HG03342 (cell line): ENCODE measurements at regions not wholly inside any gene's neighbourhood (a gene's known extent, or its start where the extent isn't known, plus 50 kb on each side); places are given as distances from the start of the nearest gene placed in this dataset.
"Not testable (repeated sequence)": the region's sequence is repeated elsewhere in the genome, so short reads cannot be mapped to it uniquely, and the experiment has no call there.

ENCODE experiments used
- ATAC-seq: cut with Tn5 transposase; IDR thresholded peaks from one replicate; pipeline ENCODE4 v1.9.1; 2021; ENCODE audit warnings: mild to moderate bottlenecking, moderate library complexity; ENCODE audit not compliant: unreplicated experiment

DNA sequence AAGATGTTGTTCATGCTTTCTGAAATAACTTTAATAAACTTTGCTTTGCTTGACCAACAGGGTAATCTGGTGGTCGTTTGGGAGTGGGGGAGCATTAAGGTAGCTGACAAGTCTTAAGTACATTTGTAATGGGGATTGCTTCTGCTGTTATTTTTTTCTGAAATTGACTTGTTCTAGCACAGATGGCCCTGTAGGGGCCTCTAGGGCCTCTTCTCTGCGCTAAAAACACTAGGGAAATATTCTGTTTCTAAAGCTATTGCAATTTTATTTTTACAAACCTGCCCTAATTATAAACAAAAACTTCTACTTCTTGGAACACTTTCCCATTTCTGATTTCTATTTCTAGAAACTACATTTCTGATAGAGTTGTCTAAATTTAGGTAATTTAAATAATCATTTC is 191.3 kb upstream of the KCNJ3 start:
- no peak for ATAC-seq

DNA sequence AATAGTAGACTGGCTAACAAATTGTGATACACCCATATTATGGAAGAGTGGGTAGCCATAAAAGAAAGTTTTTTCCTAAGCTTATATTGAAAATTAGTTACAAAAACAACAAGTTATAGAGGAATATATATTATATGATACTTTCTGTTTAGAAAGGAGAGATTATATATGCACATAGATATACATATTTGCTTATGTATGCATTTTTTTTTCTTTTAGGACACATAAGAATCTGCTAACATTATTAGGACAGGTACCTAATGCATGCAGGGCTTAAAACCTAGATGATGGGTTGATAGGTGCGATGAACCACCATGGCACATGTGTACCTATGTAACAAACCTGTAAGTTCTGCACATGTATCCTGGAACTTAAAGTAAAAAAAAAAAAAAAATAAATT is 179.6 kb upstream of the KCNJ3 start:
- ATAC-seq = no peak

DNA sequence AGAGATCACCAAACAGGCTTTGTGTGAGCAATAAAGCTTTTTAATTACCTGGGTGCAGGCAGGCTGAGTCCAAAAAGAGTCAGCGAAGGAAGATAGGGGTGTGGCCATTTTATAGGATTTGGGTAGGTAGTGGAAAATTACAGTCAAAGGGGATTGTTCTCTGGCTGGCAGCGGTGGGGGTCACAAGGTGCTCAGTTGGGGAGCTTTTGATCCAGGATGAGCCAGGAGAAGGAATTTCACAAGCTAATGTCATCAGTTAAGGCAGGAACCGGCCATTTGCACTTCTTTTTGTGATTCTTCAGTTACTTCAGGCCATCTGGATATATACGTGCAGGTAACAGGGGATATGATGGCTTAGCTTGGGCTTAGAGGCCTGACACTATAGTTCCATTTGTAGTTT is 177.5 kb upstream of the KCNJ3 start:
- ATAC-seq = not testable (repeated sequence)

DNA sequence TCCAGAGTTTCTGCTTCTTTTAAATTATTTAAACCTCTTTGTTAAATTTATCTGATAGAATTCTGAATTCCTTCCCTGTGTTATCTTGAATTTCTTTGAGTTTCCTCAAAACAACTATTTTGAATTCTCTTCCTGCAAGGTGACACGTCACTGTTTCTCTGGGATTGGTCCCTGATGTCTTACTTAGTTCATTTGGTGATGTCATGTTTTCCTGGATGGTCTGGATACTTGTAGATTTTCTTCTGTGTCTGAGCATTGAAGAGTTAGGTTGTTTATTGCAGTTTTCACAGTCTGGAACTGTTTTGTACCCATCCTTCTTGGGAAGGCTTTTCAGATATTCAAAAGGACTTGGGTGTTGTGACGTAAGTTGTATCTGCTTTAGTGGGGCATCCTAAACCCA is 172.3 kb upstream of the KCNJ3 start:
- ATAC-seq = no peak

DNA sequence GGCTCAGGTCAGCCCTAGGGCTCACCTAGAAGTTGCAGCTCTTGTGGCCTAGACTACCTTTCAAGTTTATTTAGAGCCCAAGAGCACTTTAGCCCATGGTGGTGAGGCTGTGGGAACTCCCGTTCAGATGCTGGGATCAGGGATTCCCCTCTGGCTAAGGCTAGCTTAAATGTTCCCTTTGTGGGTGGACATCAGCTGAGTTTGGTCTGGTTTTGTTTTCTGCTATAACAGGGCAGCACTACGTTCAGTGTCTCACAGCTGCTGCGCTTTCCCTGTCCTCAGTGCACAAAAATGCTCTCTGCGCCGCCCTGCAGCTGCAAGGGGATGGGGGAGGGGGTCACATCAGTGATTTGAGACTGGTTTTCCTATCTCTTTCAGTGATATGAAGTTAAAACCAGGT is 170.5 kb upstream of the KCNJ3 start:
- no peak for ATAC-seq

DNA sequence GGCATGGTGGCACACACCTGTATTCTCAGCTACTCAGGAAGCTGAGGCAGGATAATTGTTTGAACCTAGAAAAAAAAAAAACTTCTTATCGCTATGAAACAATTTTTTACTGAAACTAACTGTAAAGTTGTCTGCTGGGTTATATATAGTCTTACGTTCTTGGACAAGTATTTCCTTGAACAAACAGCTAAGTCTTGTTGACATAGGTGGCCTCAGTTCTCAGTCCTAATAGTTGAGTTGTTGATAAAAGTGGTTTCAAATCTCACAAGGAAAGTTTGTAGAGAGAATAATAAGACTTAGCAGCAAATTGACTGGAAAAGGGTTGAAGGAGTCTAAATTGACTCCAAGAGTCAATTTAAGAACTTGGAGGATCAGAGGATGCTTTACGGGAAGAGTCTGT is 166.5 kb upstream of the KCNJ3 start:
- no peak for ATAC-seq

DNA sequence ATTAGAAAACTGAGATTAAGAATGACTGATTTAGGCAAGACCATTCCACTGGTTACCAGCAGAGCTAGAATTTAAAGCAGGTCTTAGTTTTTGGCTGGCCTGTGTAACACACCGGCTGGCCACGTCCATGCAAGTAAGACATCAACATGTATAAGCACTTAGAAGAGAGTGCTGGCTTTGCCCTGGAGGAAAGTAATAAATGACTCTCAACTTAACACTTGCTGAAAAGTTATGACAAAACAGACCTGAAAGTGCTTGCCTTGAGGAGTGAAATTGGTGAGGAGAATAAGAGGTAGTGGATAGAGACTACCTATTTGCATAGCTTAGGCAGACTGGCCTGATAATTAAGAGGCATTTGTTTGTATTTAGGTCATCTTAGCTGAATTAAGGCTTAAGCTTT is 165.7 kb upstream of the KCNJ3 start:
- no peak for ATAC-seq

DNA sequence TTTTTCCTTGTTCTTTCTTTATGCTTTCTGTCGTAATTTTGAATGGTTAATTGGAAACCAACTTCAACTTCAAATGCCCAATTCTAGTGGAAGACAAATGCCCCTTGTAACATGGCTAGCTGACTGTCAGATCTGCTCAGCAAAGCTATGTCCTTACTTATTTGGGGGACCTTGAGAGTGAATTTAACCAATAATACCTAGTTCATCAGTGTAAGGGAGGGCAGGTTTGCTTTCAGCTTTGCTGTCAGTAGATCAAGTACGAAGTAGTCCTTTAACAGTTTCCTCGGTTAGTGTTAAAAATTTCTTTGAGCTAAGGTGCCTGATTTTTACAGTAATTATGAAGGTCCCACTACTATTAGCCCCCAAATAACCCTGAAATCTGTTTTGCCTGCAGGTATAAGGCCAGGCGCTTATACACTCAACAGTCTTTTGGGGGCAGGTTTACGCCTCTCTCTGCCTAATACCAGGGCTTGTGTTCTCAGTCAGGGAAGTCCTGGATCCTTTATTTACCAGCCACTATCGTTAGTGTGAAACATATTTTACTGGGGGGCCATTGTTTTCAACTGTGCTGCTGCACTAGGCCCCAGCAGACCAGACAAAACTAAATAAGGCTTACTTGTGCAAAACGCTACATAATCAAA is 165.1 kb upstream of the KCNJ3 start:
- no peak for ATAC-seq

DNA sequence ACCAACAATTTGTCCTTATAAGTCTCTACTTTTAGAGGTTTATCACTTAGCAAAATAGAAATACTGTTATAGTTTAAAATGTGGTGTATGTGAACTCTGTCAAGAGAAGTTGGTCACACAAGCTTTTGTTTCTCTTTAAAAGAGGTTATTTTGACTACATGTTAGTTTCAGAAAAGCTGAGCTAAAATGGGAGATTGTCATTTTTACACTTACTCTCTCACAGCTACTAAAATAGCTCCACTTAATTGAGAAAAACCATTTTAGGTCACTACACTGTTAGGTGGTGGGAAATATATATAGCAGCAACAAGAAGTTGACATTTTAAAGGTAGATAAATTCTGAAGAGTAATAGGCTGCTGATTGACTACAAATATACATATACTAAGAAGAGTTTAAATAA is 161.5 kb upstream of the KCNJ3 start:
- no peak for ATAC-seq

DNA sequence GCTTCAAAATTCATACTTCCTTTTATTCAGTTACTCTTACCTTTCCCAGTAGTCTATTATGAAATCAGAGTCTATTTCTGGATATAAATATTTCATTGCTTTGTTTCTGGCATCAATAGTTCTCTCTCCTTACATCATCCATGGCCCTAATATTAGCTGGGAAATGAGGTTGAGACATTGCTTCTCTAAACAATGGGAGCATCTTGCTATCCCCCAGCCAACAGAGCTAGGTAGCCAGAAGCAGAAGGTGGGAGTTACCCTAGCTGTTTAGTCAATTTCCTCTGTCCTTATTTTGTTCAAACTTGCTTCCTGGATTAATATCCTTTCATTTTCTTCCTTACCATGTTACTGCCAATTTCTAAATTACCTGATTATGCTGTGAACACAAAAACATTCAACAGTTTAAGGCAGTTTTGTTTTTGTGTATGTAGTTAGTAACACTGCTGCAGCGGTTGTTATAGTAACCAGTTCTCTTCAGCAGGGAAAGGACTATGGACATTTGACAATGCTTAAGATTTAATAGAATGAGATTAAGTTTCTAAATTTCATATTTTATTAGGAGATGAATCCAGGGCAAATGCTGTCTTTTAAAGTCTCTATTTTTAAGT is 160.5 kb upstream of the KCNJ3 start:
- ATAC-seq = no peak

DNA sequence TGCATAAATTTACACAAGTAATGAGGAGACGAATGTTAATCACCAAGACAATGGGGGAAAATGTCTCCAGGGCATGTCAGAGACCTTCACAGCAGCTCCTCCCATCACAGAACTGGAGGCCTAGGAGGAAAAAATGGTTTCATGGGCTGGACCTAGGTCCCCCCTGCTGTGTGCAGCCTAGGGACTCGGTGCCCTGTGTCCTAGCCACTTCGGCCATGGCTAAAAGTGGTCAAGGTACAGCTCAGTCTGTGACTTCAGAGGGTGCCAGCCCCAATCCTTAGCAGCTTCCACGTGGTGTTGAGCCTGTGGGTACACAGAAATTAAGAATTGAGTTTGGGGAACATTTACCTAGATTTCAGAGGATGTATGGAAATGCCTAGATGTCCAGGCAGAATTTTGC is 152.2 kb upstream of the KCNJ3 start:
- ATAC-seq = no peak

DNA sequence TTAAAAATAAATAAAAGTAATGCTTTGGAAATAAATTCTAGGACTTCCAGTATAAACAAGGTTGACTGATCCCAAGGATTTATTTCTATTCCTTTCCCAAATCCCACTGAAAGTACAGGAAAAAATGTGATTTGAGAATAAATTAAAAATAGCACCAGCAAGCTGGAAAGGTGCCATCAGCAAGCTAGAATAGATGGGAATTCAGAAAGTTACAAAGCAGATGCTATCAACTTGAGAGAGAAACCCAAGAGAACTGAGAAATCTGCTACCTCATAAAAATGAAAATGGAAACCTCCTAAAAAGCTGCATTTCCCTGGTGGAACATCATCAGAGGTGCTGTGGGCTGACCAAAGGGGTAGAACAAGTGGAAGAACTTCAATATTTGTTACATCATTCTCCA is 148.6 kb upstream of the KCNJ3 start:
- ATAC-seq = no peak

DNA sequence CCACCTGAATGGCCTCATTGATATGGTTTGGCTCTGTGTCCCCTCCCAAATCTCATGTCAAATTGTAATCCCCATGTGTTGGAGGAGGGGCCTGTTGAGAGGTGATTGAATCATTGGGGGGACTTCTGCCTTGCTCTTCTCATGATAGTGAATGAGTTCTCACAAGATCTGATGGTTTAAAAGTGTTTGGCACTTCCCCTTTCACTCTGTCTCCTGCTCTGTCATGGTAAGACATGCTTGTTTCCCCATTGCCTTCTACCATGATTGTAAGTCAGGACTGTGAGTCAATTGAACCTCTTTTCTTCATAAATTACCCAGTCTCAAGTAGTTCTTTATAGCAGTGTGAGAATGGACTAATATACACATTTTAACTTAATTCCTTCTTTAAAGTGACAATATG is 146.8 kb upstream of the KCNJ3 start:
- ATAC-seq = no peak

DNA sequence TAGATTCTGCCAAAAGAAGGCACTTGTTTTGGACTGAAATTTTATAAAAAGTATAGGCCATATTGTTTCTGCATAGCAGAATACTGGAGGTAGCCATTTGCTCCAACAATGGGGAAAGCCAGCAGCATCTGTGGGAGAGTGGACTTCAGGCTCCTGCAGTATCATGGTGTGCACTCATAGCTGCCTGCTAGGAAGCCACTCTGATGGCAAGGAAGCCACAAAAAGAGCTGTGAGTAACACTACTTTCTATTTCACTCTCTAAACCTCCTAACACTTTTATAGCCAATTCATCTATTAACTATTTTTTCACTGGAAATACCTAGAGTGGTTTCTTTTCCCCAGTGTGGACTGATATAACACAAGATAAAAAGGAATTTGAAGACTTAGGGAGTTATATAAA is 144.4 kb upstream of the KCNJ3 start:
- ATAC-seq = no peak

DNA sequence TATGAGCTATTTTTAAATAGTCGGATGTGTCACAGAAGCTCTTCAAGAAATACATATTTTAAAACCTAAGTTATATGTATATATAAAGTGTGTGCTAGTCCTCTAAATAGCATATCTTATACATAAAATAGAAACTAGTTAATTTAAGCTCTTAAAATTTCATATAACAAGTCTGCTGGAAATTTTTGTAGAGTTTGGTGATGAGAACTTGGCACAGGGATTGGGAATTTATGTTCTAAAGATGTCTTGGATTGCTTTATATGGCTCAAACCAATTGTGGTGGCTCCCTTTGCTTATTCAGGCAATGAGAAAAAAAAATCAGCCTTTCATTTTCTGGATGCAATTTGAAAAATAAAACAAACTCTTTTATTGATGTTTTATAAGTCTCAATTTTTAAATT is 142.8 kb upstream of the KCNJ3 start:
- ATAC-seq = no peak

DNA sequence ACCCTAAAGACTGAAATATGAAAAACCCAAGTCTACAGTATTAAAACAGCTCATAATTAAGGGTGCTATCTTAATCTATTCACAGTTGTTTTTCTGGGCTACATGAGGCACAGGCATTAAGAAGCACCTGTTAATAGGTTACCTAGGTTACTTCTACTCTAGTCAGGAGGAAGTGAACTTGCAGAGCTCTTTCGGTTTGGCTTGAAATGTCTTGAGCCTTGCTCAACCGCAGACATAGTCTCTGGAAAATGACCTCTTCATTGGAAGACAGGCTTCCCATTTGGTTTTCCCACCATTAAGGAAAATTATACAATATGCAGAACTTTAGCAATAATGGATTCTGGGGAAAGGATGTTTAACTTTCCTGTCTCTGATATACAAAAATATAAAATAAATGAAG is 142.3 kb upstream of the KCNJ3 start:
- no peak for ATAC-seq

DNA sequence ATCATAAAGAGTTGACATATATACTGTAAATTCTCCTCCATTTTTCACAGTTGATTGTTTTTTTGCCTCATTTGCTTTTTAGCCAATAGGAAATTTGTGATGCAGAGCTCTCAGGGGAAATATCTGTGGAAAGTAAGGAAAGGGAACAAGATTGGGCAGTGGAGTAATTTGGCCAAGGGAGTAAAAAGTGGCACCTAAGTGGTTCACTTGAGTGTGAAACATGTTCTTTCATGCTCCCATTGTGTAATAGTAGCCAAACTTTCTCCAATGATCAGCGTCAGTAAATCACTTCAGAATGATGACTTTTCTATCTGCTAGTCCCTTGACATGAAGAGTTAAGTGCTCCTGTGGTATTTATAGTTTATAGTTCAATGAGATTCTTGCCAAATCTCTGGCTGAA is 141.9 kb upstream of the KCNJ3 start:
- ATAC-seq = no peak

DNA sequence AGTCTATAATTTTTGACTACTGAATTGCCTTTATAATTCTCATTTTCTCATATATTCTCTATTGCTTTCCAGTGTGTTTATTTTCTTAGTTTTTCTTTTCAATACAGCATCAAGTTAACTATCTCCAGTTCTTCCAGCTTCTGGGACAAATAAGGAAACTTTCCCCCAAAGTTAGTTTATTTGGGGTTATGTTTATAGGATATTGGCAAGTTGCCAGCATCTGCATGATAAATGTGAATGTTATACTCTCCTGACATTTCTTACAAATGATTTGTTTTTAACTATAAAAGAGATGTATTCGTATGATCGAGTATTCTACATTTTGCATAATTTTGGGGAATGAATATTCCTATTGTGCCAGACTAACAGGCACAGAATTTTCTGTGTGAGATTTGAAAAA is 140.6 kb upstream of the KCNJ3 start:
- no peak for ATAC-seq

DNA sequence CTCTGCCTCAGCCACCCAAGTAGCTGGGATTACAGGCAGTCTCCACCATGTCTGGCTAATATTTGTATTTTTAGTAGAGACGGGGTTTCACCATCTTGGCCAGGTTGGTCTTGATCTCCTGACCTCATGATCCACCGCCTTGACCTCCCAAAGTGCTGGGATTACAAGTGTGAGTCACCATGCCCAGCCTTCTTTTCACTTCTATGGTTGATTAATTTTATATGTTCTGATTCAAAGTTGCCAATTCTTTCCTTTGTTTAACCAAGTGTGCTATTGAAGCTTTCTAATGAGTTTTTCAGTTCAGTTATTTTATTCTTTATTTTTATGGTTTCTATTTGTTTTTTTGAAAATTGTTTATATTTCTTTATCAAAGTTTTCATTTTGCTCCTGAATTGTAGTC is 133.1 kb upstream of the KCNJ3 start:
- no peak for ATAC-seq

DNA sequence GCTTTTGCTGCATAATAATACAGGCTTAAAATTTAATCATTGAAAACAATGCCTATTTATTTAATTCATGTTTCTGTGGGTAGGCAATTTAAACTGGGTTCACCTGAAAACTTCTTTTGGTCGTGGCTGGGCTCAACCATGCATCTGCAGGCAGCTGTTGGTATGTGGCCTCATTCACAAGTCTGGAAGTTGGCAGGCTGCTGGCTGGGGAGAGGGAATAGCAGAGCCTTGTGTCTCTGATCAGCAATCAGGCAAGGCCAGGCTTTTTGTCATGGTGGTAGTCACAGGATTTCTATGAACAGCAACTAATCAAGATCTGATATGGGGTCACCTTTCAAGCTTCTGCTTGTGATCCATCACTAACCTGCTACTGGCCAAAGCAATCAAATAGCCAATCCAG is 130.1 kb upstream of the KCNJ3 start:
- no peak for ATAC-seq

DNA sequence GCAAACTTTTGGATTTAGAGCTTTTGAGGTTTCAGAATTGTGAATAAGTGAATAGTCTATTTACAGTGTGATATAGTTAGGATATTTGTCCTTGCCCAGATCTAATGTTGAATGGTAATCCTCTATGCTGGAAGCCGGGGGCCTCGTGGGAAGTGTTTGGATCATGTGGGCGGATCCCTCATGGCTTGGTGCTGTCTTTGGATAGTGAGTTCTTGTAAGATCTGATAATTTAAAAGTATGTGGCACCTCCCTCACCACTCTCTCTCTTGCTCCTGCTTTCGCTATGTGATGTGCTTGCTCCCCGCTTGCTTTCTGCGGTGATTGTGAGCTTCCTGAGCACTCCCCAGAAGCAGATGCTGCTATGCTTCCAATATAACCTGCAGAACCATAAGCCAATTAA is 128.0 kb upstream of the KCNJ3 start:
- ATAC-seq = no peak

DNA sequence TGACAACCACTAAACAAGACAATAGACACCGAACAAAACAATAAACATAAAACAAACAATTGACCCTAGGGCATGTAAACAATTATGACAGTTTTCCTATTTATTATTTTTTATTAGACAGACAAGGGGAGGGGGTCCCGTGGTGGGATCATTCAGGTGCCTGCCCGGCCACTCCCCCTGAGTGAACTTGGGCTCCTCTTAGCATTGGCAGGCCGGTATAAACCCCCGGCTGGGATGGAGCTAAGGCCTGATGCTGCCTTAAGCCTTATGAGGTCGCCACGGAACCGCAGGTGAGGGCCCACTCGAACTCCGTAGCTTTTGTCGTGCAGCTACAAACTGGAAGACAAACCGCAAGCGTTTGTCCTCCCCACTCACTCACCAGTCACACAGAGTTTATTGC is 121.8 kb upstream of the KCNJ3 start:
- ATAC-seq = not testable (repeated sequence)

DNA sequence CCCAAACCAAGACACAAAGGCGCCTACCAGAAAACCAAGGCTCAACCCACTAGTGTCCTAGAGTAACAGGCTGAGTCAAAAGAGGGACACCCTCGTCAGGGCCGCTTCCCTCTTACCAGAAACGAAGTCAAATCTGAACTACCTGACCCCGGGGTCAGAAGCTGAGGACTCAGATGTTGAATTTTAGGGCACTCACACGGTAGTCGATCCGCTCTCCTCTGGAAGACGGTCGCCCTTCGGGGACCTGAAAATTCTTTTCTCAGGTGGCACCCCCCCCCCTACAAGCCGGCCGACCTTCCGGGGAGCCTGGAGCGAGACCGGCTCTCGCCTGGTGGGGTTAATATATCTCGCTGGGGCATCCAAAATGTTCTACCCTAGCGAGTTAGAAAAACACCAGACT is 121.1 kb upstream of the KCNJ3 start:
- no peak for ATAC-seq
